HepG2 (cell line): ENCODE measurements at regions not wholly inside any gene's neighbourhood (a gene's known extent, or its start where the extent isn't known, plus 50 kb on each side); places are given as distances from the start of the nearest gene placed in this dataset.

Experiments used
- ATAC-seq: fragments of 200-7000 bp; cut with Tn5 transposase; 3 replicates; pipeline ENCODE4 v1.9.1; 2020; ENCODE audit warnings: mild to moderate bottlenecking, moderate library complexity
- BruUV-seq: library from RNA; stranded (reverse); fragments of 400-500 nt; replicated peaks from 2 replicates; lab custom pipeline; 2021; lab: Mats Ljungman, UMichigan
- CTCF ChIA-PET: fragments of 300-600 bp; formaldehyde crosslinking; extraction: SDS; loops from one replicate; lab custom pipeline; 2021; ENCODE audit warnings: low total read pairs, inconsistent platforms, low intra/inter-chr PET ratio; lab: Yijun Ruan, JAX
- POLR2A ChIA-PET: fragments of 350-600 bp; sonication (Branson Sonifier 250); formaldehyde crosslinking; loops from one replicate; lab custom pipeline; 2020; ENCODE audit warnings: antibody characterized with exemption, inconsistent platforms; lab: Yijun Ruan, JAX
- DNase-seq: peaks from one replicate; pipeline ENCODE4 v3.0.0-alpha.2; 2015; ENCODE audit warnings: low spot score
- FAIRE-seq: peaks from 3 replicates; lab custom pipeline; 2011; peaks lifted over from hg19 to GRCh38; lab: Jason Lieb, UNC
- H2AFZ ChIP-seq: one replicate; pipeline ENCODE4 v1.6.1; 2011; ENCODE audit warnings: low read length, inconsistent platforms
- H3K27ac ChIP-seq: fragments of 300-600 bp; 3 replicates; pipeline ENCODE4 v1.8.0; 2011; ENCODE audit warnings: mixed run types, mild to moderate bottlenecking, mixed read lengths, low read length, inconsistent platforms; ENCODE audit not compliant: insufficient read depth; ENCODE audit errors: extremely low read length
- H3K27me3 ChIP-seq, 2 experiments: fragments of 200-600 bp in 1 of 2; 2 replicates in 1 of 2; 3 replicates in 1 of 2; pipeline versions ENCODE4 v1.6.0 to v1.8.0; 2011; ENCODE audit warnings: low read length in 2 of 2, mild to moderate bottlenecking in 2 of 2, moderate library complexity in 2 of 2, inconsistent platforms in 1 of 2; ENCODE audit not compliant: insufficient read depth in 2 of 2, control insufficient read depth in 1 of 2
- H3K36me3 ChIP-seq, 2 experiments: fragments of 200-600 bp in 1 of 2; replicated peaks in 1 of 2; 2 replicates in 1 of 2; 3 replicates in 1 of 2; pipeline versions ENCODE4 v1.5.1 to v1.8.0; 2011; ENCODE audit warnings: low read length in 2 of 2, inconsistent platforms in 1 of 2; ENCODE audit not compliant: insufficient read depth in 2 of 2, control insufficient read depth in 1 of 2
- H3K4me1 ChIP-seq: 2 replicates; pipeline ENCODE4 v1.5.1; 2012; ENCODE audit warnings: low read length, inconsistent platforms; ENCODE audit not compliant: insufficient read depth
- H3K4me2 ChIP-seq: 2 replicates; pipeline ENCODE4 v1.6.0; 2011; ENCODE audit warnings: low read depth, low read length, inconsistent platforms
- H3K4me3 ChIP-seq, 3 experiments: fragments of 200-600 bp in 1 of 3; sonication (generic), shearing (Covaris generic) in 1 of 3; replicated peaks in 1 of 3; 2 replicates each; pipeline ENCODE4 v1.5.1; 2011 to 2016; ENCODE audit warnings: low read length in 3 of 3, inconsistent platforms in 2 of 3, low read depth in 2 of 3, mild to moderate bottlenecking in 2 of 3, control low read depth in 1 of 3, mixed read lengths in 1 of 3; ENCODE audit not compliant: insufficient read depth in 1 of 3
- H3K79me2 ChIP-seq: one replicate; pipeline ENCODE4 v1.6.1; 2011; ENCODE audit warnings: low read length, inconsistent platforms; ENCODE audit not compliant: insufficient read depth
- H3K9ac ChIP-seq: 2 replicates; pipeline ENCODE4 v1.6.0; 2011; ENCODE audit warnings: mild to moderate bottlenecking, low read depth, low read length, inconsistent platforms; ENCODE audit not compliant: insufficient read depth
- H3K9me3 ChIP-seq: 2 replicates; pipeline ENCODE4 v1.5.1; 2012; ENCODE audit warnings: mild to moderate bottlenecking, low read length
- H4K20me1 ChIP-seq: 2 replicates; pipeline ENCODE4 v1.6.0; 2011; ENCODE audit warnings: inconsistent platforms, mild to moderate bottlenecking, low read length, moderate library complexity; ENCODE audit not compliant: insufficient read depth
- KAT2B ChIP-seq: fragments of 150-350 bp; IDR thresholded peaks from 2 replicates; pipeline ENCODE4 v1.6.1; 2014; ENCODE audit warnings: low read depth, low read length, borderline replicate concordance
- KLF6 ChIP-seq: IDR thresholded peaks from 2 replicates; pipeline ENCODE4 v1.8.0; 2016; ENCODE audit warnings: missing biosample characterization, missing genetic modification reagents
- PHF5A ChIP-seq: IDR thresholded peaks from one replicate; pipeline ENCODE4 v1.6.1; 2018; ENCODE audit warnings: low read depth, missing genetic modification reagents; ENCODE audit not compliant: unreplicated experiment
- REXO4 ChIP-seq: sonication (generic); formaldehyde crosslinking; IDR thresholded peaks from 2 replicates; pipeline ENCODE4 v1.8.0; 2022; ENCODE audit warnings: missing genetic modification reagents, mild to moderate bottlenecking, borderline replicate concordance
- YEATS2 ChIP-seq: sonication (generic); formaldehyde crosslinking; IDR thresholded peaks from 2 replicates; pipeline ENCODE4 v1.4.0; 2020; ENCODE audit warnings: missing genetic modification reagents, borderline replicate concordance
- ZBTB3 ChIP-seq: sonication (generic); formaldehyde crosslinking; IDR thresholded peaks from 2 replicates; pipeline ENCODE4 v1.4.0; 2020; ENCODE audit warnings: low read depth, mild to moderate bottlenecking, moderate library complexity, missing genetic modification reagents, borderline replicate concordance
- ZNF33B ChIP-seq: sonication (generic); formaldehyde crosslinking; IDR thresholded peaks from 2 replicates; pipeline ENCODE4 v1.5.1; 2020; ENCODE audit warnings: mild to moderate bottlenecking, missing genetic modification reagents
- ZNF660 ChIP-seq: sonication (generic); formaldehyde crosslinking; IDR thresholded peaks from 2 replicates; pipeline ENCODE4 v1.5.1; 2020; ENCODE audit warnings: mild to moderate bottlenecking, low read depth, missing genetic modification reagents, borderline replicate concordance
- ZNF766 ChIP-seq: sonication (generic); formaldehyde crosslinking; IDR thresholded peaks from 2 replicates; pipeline ENCODE4 v1.5.0; 2020; ENCODE audit warnings: missing genetic modification reagents, borderline replicate concordance
- WGBS: methylation state at CpG from one replicate; pipeline ENCODE4 v1.1.6; 2017; ENCODE audit warnings: low lambda C conversion rate; 5-methylcytosine and 5-hydroxymethylcytosine counted together
- in situ Hi-C: cut with HindIII; loops from 2 replicates; pipeline ENCODE4 v1.10.0; 2017; ENCODE audit warnings: low pct_unique_long_range_greater_than_20kb; ENCODE audit not compliant: extremely low pct_ligation_motif_present
- intact Hi-C: fragments of 100-400 bp; cut with micrococcal nuclease; formaldehyde crosslinking; loops from one replicate; pipeline ENCODE4 v1.10.0; 2022; ENCODE audit not compliant: unreplicated experiment
- TF ChIP-seq, protein P1 (sequence below): sonication (generic); formaldehyde crosslinking; IDR thresholded peaks from 2 replicates; pipeline ENCODE4 v1.4.0; 2020; ENCODE audit warnings: mild to moderate bottlenecking, low read depth, missing genetic modification reagents

DNA sequence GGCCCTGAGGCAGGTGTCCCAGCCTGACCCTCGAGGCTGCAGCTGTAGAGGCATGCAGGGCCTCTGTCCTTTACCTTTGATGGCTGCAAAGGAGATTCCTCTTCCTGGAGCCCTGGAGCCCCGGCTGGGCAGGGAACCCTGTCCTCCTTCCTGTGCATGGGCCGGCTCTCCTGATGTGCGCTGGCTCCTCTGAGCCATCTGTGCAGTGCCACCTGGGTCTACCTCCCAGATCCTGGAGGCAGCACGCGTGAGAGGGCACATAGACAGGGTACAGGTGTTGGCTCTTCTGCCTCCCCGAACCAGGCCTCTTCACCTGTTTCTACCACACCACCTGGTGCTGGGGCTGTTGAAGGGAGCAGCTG is 115.1 kb downstream of the BEGAIN start:
- TF ChIP-seq ZNF766 (CRISPR knock-in tag): no peak
- TF ChIP-seq YEATS2 (CRISPR knock-in tag): no peak
- no peak for TF ChIP-seq ZNF660 (CRISPR knock-in tag)
- no peak for TF ChIP-seq REXO4 (CRISPR knock-in tag)
- TF ChIP-seq ZBTB3 (CRISPR knock-in tag): no peak
- TF ChIP-seq ZNF33B: no peak
- no peak for TF ChIP-seq PHF5A (CRISPR knock-in tag)
- TF ChIP-seq, protein P1, sequence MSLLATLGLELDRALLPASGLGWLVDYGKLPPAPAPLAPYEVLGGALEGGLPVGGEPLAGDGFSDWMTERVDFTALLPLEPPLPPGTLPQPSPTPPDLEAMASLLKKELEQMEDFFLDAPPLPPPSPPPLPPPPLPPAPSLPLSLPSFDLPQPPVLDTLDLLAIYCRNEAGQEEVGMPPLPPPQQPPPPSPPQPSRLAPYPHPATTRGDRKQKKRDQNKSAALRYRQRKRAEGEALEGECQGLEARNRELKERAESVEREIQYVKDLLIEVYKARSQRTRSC: no peak
- TF ChIP-seq KLF6 (CRISPR knock-in tag): no peak
- no peak for TF ChIP-seq KAT2B
- Histone ChIP-seq H3K9ac (no peak overlapping the region), H3K9me3 (no peaks in the 10 kb centered on the region), H3K79me2 (no peaks in the 10 kb centered on the region), H4K20me1 (no peaks in the 10 kb centered on the region), H2AFZ (no peak overlapping the region), H3K4me3 (no peak overlapping the region), H3K4me1 (peaks cover 18% of the 10 kb centered on the region), H3K27ac (no peak overlapping the region), H3K36me3 (no peaks in the 10 kb centered on the region), H3K27me3 (0 out of 5 replicates have a peak, but pooled peaks cover 0 to 1% of the 10 kb centered on the region in 2 experiments), H3K4me2 (no peak overlapping the region)
- no peak for FAIRE-seq
- in situ Hi-C loops: no loop called here
- POLR2A ChIA-PET: no interaction called here
- BruUV-seq: no TSS peak
- intact Hi-C loops: no loop called here
- DNase-seq: no peak
- ATAC-seq: no peak
- WGBS: 43% methylated on average over 3 of the region's 7 CpGs
- CTCF ChIA-PET: no interaction called here
